HG02970 (cell line): ENCODE measurements at regions not wholly inside any gene's neighbourhood (a gene's known extent, or its start where the extent isn't known, plus 50 kb on each side); places are given as distances from the start of the nearest gene placed in this dataset.
"Not testable (repeated sequence)": the region's sequence is repeated elsewhere in the genome, so short reads cannot be mapped to it uniquely, and the experiment has no call there.

ENCODE experiments used
- ATAC-seq: cut with Tn5 transposase; IDR thresholded peaks from one replicate; pipeline ENCODE4 v1.9.1; 2021; ENCODE audit warnings: mild to moderate bottlenecking, moderate library complexity, moderate number of reproducible peaks; ENCODE audit not compliant: unreplicated experiment, low FRiP score

- ATAC-seq, result no peak
Observed at GRCh38 chr13:83167203-83167602, 715.1 kb downstream of the SLITRK1 start.

DNA sequence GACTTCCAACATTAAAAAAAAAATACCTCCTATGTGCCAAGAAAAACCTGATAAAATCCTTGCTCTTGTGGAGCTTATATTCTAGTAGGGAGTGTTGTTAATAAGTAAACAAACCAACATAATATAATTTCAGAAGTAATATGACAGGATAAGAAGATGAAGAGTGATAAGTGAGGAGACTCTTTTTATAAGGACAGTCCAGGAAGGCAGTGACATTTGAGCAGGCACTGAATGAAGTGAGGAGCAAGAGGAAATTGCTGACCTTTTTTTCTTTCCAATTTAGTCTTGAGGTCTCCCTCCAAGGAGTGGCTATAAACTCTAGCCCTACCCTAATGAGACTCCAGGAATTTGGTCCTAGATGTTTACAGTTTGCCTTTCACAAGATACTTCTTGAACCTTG is 715.7 kb downstream of the SLITRK1 start:
- no peak for ATAC-seq

DNA sequence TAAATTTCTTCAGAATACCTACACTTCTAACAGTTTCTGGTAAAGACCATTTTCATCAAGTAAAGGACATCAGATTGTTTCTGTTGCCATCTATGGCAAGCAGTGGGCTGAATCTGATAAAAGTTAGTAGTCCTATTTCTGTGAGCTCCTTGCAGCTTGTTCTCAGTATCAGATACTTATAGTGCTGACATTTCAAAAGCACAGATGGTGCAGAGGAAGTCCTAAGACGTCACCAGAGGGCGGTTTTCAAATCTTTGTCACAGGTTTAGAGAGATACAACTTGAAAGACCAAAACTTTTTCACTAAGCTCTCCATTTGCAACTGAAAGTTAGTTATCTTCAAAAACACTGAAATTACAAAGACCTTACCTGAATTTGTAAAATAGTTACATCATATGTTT is 719.8 kb downstream of the SLITRK1 start:
- no peak for ATAC-seq

GRCh38 chr13:83153848-83154247 is 728.4 kb downstream of the SLITRK1 start:
- ATAC-seq, result no peak

DNA sequence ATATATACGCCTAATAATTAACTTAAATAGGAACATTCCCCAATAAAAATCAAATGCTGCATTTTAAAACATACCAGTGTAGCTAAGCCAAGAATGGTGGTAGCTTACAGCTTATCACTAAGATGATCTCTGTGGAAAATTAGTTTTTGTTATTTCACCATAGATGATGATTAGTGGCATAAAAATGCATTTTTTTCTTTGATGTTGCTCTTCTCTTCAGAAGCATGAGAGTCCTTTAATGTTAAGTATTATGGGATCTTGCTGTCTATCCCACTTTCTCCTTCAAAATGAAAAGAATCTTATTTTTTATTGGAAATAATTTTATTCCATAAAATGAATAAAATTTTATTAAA is 731.0 kb downstream of the SLITRK1 start:
- no peak for ATAC-seq

- no peak for ATAC-seq
Observed at GRCh38 chr13:83150616-83151307, 731.5 kb downstream of the SLITRK1 start.

GRCh38 chr13:83136660-83137059 is 745.6 kb downstream of the SLITRK1 start:
- no peak for ATAC-seq

GRCh38 chr13:83125791-83126190 is 756.5 kb downstream of the SLITRK1 start:
- ATAC-seq, result no peak

- ATAC-seq, result no peak
Observed at GRCh38 chr13:83121896-83122295, 760.4 kb downstream of the SLITRK1 start.

DNA sequence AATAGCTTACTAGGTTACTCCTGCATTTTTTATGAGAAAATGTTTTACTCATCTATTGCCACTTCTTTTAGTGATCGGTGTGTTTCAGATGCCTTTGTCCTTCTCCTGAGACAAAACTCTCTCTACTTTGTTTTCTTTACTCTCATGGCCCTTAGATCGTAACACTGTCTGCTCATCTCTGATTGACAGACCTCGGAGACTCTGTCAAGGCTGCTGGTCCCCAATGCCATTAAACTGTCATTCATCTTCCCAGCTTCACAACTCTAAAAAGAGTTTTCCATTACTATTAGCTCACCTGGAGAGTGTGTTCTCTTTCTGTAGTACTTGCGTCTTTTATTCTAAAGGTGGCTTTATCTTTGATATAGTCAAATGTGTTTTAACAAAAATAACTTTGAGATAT is 765.2 kb downstream of the SLITRK1 start:
- no peak for ATAC-seq

DNA sequence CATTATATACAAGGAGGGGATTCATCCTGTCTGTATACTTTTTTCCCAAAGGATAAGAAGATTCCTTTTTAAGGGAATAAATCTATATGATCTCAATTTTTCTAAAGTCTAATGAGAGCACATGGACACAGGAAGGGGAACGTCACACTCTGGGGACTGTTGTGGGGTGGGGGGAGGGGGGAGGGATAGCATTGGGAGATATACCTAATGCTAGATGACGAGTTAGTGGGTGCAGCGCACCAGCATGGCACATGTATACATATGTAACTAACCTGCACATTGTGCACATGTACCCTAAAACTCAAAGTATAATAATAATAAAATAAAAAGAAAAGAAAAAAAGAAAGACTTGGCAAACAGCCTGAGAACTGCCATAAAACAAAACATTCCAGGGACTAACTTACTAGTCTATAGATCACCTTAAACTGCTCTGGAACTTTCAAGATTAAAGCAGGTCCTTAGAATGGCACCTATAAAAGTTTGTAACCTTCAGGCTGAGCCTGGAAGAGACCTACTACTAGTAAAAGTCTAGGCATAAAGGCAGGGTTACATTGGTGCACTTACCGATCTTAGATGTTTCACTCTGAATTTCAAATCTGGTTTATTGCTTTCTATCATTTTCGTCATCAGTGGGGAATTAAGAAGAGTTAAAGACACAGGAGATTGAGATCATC is 780.6 kb downstream of the SLITRK1 start:
- not testable (repeated sequence) for ATAC-seq

DNA sequence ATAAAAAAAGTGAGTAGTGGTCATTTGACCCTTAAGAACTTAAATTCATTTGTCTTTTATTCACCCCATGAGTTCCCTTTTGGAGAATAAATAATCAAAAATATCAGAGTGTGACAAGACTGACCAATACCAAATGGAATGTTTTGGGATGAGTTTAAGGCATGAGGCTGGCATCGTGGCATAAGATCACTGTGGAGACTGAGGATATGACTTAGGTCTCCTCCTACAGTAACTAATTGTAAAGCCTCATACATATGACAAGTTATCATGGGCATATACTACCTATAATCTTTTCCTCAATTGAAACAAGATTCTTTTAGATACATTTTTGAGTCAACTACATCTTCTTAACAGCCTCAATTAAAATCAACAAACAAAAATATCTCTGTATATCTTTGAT is 782.0 kb downstream of the SLITRK1 start:
- no peak for ATAC-seq

GRCh38 chr13:83088858-83089257 is 793.4 kb downstream of the SLITRK1 start:
- no peak for ATAC-seq

DNA sequence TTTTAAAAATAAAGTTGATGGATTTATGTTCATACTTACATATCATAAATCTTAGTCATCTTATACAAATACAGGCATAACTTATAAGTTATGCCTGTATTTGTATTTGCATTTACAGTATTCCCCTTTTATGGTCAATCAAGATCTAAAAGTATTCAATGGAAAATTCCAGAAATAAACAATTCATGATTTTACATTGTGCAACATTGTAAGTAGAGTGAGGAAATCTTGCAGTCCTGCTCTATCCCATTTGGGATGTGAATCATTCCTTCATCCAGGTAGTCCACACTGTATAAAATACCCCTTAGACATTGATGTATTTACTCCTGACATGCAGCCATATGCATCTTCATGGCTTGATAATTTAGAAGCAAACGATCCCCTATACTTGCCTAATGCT is 795.3 kb downstream of the SLITRK1 start:
- no peak for ATAC-seq

GRCh38 chr13:83086088-83086487 is 796.2 kb downstream of the SLITRK1 start:
- no peak for ATAC-seq

DNA sequence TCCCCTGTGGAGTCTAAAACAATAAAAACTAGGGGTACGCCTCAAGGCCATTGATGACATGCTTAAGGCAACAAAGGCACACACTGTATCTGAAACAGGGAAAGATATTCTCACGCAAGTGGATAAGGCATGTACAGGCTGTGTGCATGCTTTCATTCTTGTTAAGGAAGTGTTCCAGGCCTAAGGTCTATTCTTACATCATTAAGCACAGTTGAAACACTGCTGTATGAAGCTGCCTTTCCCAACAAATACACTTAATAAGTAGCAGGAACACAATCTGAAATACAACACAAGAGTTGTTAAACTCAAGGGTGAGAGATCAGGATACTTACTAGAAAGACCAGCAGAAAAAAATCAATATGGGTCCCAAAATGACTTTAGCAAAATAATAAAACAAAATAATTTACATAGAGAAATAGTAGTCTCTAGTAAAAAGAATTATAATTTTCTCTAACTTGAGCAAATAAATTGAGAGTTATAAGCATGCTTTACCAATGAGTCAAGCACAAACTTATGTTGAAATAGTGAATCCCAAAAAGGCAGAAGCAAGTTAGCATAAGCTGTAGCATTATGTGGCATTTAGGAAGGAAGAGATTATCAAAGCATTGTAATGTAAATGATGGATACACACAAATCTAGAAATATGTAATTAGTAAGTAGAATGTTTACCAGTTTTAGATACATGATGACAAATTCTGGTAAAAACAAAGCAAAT is 796.9 kb downstream of the SLITRK1 start:
- no peak for ATAC-seq

DNA sequence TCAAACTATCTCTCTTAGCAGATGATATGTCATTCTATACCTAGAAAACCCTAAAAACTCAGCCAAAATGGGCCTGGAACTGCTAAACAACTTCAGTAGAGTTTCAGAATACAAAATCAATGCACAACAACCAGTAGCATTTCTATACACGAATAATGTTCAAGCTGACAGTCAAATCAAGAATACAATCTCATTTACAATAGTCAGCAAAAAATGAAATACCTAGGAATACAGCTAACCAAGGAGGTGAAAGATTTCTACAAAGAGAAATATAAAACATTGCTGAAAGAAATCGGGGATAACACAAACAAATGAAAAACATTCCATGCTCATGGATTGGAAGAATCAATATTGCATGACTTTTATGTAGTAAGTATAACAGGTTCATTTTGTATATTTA is 804.8 kb downstream of the SLITRK1 start:
- no peak for ATAC-seq

GRCh38 chr13:83073930-83074329 is 808.3 kb downstream of the SLITRK1 start:
- not testable (repeated sequence) for ATAC-seq

GRCh38 chr13:83065108-83065507 is 817.2 kb downstream of the SLITRK1 start:
- ATAC-seq, result no peak

DNA sequence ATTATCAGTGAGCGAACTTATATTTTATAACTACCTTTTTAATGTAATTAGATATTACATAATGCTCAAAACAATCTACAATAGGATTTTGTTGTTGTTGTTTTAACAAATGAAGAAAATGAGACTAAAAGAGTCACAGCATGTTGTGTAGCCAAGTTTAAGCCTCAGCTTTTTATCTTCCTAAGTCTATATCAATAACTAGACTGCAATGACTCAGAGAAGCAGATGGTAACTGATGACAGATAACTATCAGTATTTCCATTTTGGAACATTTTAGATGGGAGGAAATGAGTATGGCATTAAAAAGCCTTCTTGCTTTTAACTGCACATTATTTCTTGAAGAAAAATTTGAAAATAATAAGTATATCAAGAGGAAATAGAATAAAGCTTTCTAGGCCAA is 825.2 kb downstream of the SLITRK1 start:
- no peak for ATAC-seq

DNA sequence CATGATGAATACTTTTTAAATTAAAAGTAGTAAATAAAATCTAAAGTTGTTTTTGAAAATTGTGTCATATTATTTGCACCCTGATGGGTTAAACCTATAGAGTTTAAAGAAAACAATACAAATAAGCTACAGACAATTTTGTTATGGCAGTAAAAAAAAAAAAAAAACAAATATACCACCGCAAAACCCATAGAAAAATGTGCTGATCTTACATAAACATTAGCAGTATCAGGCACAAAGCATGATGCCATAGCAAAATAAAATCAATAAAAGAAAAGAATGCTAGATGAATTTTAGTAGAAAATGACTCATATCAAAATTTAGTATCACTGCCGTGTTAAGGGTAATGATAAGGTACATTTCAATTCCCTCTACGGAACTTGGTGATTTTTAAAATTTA is 826.0 kb downstream of the SLITRK1 start:
- no peak for ATAC-seq

DNA sequence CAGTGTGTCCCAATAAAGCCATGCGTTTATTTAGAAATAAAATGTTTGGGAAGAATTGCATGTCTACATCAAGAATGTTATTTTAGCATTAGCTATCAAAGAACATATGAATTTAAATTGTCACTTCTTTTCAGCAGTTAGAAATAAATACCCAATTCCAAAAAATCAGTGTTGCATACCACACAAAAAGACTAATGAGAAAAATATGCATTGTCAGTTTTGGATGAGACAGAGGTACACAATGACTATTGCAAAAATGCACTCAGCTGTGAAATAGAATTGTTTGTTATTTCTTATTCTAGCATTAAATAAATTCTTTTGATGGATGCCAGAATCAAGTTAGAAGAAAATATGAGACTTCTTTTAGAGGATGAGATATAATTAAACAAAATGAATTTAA is 833.9 kb downstream of the SLITRK1 start:
- no peak for ATAC-seq
